ENCODE measurements at regions not wholly inside any gene's neighbourhood (a gene's known extent, or its start where the extent isn't known, plus 50 kb on each side); places are given as distances from the start of the nearest gene placed in this dataset.
A peak's percentile ranks its signal among the peaks of the same experiment; 100 is the strongest.

GRCh38 chr1:202067188-202067974 is 55.3 kb upstream of the GPR37L1 start:
- Histone ChIP-seq H3K79me2 (ENCODE audit: insufficient read depth, low read length) (no peaks in the 10 kb centered on the region), H2AFZ (ENCODE audit: low read length) (no peak overlapping the region), H3K9ac (ENCODE audit: insufficient read depth, low read depth, low read length) (no peak overlapping the region), H3K4me2 (ENCODE audit: low read depth, low read length) (no peak overlapping the region), H3K4me3 (replicated peaks in 1 of 3; ENCODE audit: insufficient read depth in 1 of 3, low read depth in 2 of 3, low read length in 3 of 3) (no peak overlapping the region), H3K27me3 (ENCODE audit: control insufficient read depth in 1 of 2, insufficient read depth in 2 of 2, low read length in 2 of 2) (no peaks in the 10 kb centered on the region), H3K36me3 (replicated peaks in 1 of 2; ENCODE audit: control insufficient read depth in 1 of 2, insufficient read depth in 2 of 2, low read length in 2 of 2) (no peaks in the 10 kb centered on the region), H3K27ac (ENCODE audit: extremely low read length, insufficient read depth, low read length) (no peak overlapping the region), H3K4me1 (ENCODE audit: insufficient read depth, low read length) (peaks cover 50% of the 10 kb centered on the region), H3K9me3 (ENCODE audit: low read length) (no peaks in the 10 kb centered on the region), H4K20me1 (ENCODE audit: insufficient read depth, low read length) (no peaks in the 10 kb centered on the region)
- intact Hi-C loops (cut with micrococcal nuclease; ENCODE audit: unreplicated experiment) (no loop called here), in situ Hi-C loops (cut with HindIII; ENCODE audit: extremely low pct_ligation_motif_present, low pct_unique_long_range_greater_than_20kb) (no loop called here)
- ATAC-seq (no peak), FAIRE-seq (no peak), DNase-seq (ENCODE audit: low spot score) (no peak)
- WGBS (ENCODE audit: low lambda C conversion rate): 75% methylated on average over 6 of the region's 7 CpGs
- ChIA-PET POLR2A (interaction anchor here (1.4 to 4.5 kb wide), 2 partner anchors 32 to 57 kb away, joined by 3 to 24 read pairs; partner anchors contain the start of gene ELF3), CTCF (ENCODE audit: low intra/inter-chr PET ratio, low total read pairs) (no interaction called here)
- TF ChIP-seq ZNF3 (CRISPR knock-in tag; IDR thresholded peaks at IDR 0.05) (0 out of 2 replicates have a peak, but pooled peaks have one; percentile 46), SNAPC5 (CRISPR knock-in tag; IDR thresholded peaks at IDR 0.05; ENCODE audit: borderline replicate concordance) (no peak), STAG1 (CRISPR knock-in tag; IDR thresholded peaks at IDR 0.05) (0 out of 2 replicates have a peak, but pooled peaks have one; percentile 16)
- BruUV-seq (replicated peaks): no TSS peak

GRCh38 chr1:202068596-202068995 is 54.1 kb upstream of the GPR37L1 start:
- in situ Hi-C loops (cut with HindIII; ENCODE audit: extremely low pct_ligation_motif_present, low pct_unique_long_range_greater_than_20kb) (no loop called here), intact Hi-C loops (cut with micrococcal nuclease; ENCODE audit: unreplicated experiment) (no loop called here)
- DNase-seq (ENCODE audit: low spot score) (no peak), ATAC-seq (no peak), FAIRE-seq (no peak)
- no peaks in the 10 kb centered on the region for H3K79me2 ChIP-seq (ENCODE audit: insufficient read depth, low read length)
- POLR2A ChIA-PET: interaction anchor here (1.4 to 4.5 kb wide), 3 partner anchors 10 to 58 kb away, joined by 3 to 24 read pairs (median 4); partner anchors contain the start of gene ELF3
- no peaks in the 10 kb centered on the region for H3K9me3 ChIP-seq (ENCODE audit: low read length)
- no peaks in the 10 kb centered on the region for H4K20me1 ChIP-seq (ENCODE audit: insufficient read depth, low read length)
- no peak overlapping the region for H2AFZ ChIP-seq (ENCODE audit: low read length)
- H3K36me3 ChIP-seq (replicated peaks in 1 of 2; ENCODE audit: control insufficient read depth in 1 of 2, insufficient read depth in 2 of 2, low read length in 2 of 2): no peaks in the 10 kb centered on the region
- no peak overlapping the region for H3K4me3 ChIP-seq (replicated peaks in 1 of 3; ENCODE audit: insufficient read depth in 1 of 3, low read depth in 2 of 3, low read length in 3 of 3)
- CTCF ChIA-PET (ENCODE audit: low intra/inter-chr PET ratio, low total read pairs): no interaction called here
- 61% methylated on average over 4 of the region's 4 CpGs for WGBS (ENCODE audit: low lambda C conversion rate)
- no peak overlapping the region for H3K9ac ChIP-seq (ENCODE audit: insufficient read depth, low read depth, low read length)
- H3K4me1 ChIP-seq (ENCODE audit: insufficient read depth, low read length): peaks cover 38% of the 10 kb centered on the region
- no peak overlapping the region for H3K27ac ChIP-seq (ENCODE audit: extremely low read length, insufficient read depth, low read length)
- H3K27me3 ChIP-seq (ENCODE audit: control insufficient read depth in 1 of 2, insufficient read depth in 2 of 2, low read length in 2 of 2): no peaks in the 10 kb centered on the region
- no peak overlapping the region for H3K4me2 ChIP-seq (ENCODE audit: low read depth, low read length)
- BruUV-seq (replicated peaks): no TSS peak
- TF ChIP-seq FLYWCH1 (CRISPR knock-in tag; IDR thresholded peaks at IDR 0.05): no peak
- TF ChIP-seq ETV5 (CRISPR knock-in tag; IDR thresholded peaks at IDR 0.05; ENCODE audit: borderline replicate concordance): no peak
- no peak for TF ChIP-seq HDAC2 (CRISPR knock-in tag; IDR thresholded peaks at IDR 0.05)
- TF ChIP-seq CREB3 (CRISPR knock-in tag; IDR thresholded peaks at IDR 0.05): no peak
- TF ChIP-seq BORCS8-MEF2B (CRISPR knock-in tag; IDR thresholded peaks at IDR 0.05): no peak
- no peak for TF ChIP-seq PHF8 (CRISPR knock-in tag; IDR thresholded peaks at IDR 0.05)
- no peak for TF ChIP-seq PBX3 (CRISPR knock-in tag; IDR thresholded peaks at IDR 0.05; ENCODE audit: borderline replicate concordance)
- TF ChIP-seq ZNF329 (CRISPR knock-in tag; IDR thresholded peaks at IDR 0.05; ENCODE audit: low read depth): no peak
- TF ChIP-seq ATRX (CRISPR knock-in tag; IDR thresholded peaks at IDR 0.05; ENCODE audit: borderline replicate concordance): no peak
- no peak for TF ChIP-seq NFYC (CRISPR knock-in tag; IDR thresholded peaks at IDR 0.05)
- TF ChIP-seq ZFP91 (CRISPR knock-in tag; IDR thresholded peaks at IDR 0.05; ENCODE audit: borderline replicate concordance): no peak
- TF ChIP-seq MXI1 (IDR thresholded peaks at IDR 0.05; ENCODE audit: borderline replicate concordance, low read depth, low read length): no peak
